WI38 (cell line): ENCODE measurements at regions not wholly inside any gene's neighbourhood (a gene's known extent, or its start where the extent isn't known, plus 50 kb on each side); places are given as distances from the start of the nearest gene placed in this dataset.
A peak's percentile ranks its signal among the peaks of the same experiment; 100 is the strongest.

Source experiments
- H3K4me3 ChIP-seq: 2 replicates; pipeline ENCODE4 v1.5.1; 2011; ENCODE audit warnings: low read depth, mild to moderate bottlenecking, control low read depth, low read length
- CTCF ChIP-seq: IDR thresholded peaks from 2 replicates; pipeline ENCODE4 v1.5.1; 2012; ENCODE audit warnings: low read depth, mild to moderate bottlenecking, control low read depth, low read length

GRCh38 chr10:126734015-126734414 is 63.5 kb upstream of the C10orf90 start:
- no peak overlapping the region for H3K4me3 ChIP-seq
- no peak for TF ChIP-seq CTCF

- H3K4me3 ChIP-seq: no peak overlapping the region
- TF ChIP-seq CTCF: no peak
Observed at GRCh38 chr10:126734967-126735366, 64.5 kb upstream of the C10orf90 start.

GRCh38 chr10:126736142-126736541 is 65.6 kb upstream of the C10orf90 start:
- TF ChIP-seq CTCF: no peak
- H3K4me3 ChIP-seq: no peak overlapping the region

- H3K4me3 ChIP-seq: no peak overlapping the region
- no peak for TF ChIP-seq CTCF
Observed at GRCh38 chr10:126736727-126737126, 66.2 kb upstream of the C10orf90 start.

- H3K4me3 ChIP-seq: no peak overlapping the region
- no peak for TF ChIP-seq CTCF
Observed at GRCh38 chr10:126738001-126738400, 67.5 kb upstream of the C10orf90 start.

DNA sequence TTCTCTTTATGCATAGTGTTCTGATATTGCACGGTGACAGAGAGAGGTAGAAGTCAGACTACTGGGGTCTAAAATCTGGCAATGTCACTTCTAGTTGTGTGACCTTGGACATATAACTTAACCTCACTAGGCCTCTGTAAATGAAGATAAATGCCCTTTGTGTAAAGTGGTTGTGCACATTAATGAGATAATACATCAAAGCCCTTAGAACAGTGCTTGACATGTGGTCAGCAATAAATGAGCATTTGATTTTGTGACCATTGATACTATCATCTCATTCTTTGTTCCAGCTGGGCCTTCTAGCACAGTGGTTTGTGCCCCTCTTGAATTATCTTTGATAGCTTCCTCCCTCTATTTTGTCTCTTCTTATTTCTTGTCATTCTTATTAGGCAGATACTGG is 74.1 kb upstream of the C10orf90 start:
- TF ChIP-seq CTCF: no peak
- H3K4me3 ChIP-seq: no peak overlapping the region

GRCh38 chr10:126749015-126749655 is 78.6 kb upstream of the C10orf90 start:
- no peak overlapping the region for H3K4me3 ChIP-seq
- TF ChIP-seq CTCF: peak; percentile 73
